A673 (cell line): ENCODE measurements at regions not wholly inside any gene's neighbourhood (a gene's known extent, or its start where the extent isn't known, plus 50 kb on each side); places are given as distances from the start of the nearest gene placed in this dataset.

Experiments
- BruUV-seq: library from RNA; stranded (reverse); fragments of 400-500 nt; replicated peaks from 2 replicates; lab custom pipeline; 2021; lab: Mats Ljungman, UMichigan
- CTCF ChIA-PET: fragments of 300-600 bp; sonication (Branson Sonifier 250); formaldehyde crosslinking; loops from one replicate; lab custom pipeline; 2022; ENCODE audit warnings: antibody characterized with exemption; lab: Charles Lee
- POLR2A ChIA-PET: fragments of 300-600 bp; sonication (Branson Sonifier 250); formaldehyde crosslinking; loops from one replicate; lab custom pipeline; 2022; ENCODE audit warnings: antibody characterized with exemption; ENCODE audit not compliant: low non-redundant PET; lab: Charles Lee
- DNase-seq: peaks from one replicate; pipeline ENCODE4 v3.0.0-alpha.2; 2015; ENCODE audit warnings: low spot score
- H3K27ac ChIP-seq: fragments of 200-600 bp; sonication (generic); 2 replicates; pipeline ENCODE4 v1.5.1; 2016; ENCODE audit warnings: mixed run types, low read depth, mild to moderate bottlenecking, mixed read lengths, antibody characterized with exemption, low read length; ENCODE audit not compliant: poor library complexity, severe bottlenecking
- H3K27me3 ChIP-seq: fragments of 200-600 bp; sonication (generic); replicated peaks from 2 replicates; pipeline ENCODE4 v1.6.1; 2017; ENCODE audit warnings: mixed run types, low read depth, mild to moderate bottlenecking, mixed read lengths, antibody characterized with exemption, low read length; ENCODE audit not compliant: insufficient read depth, poor library complexity
- H3K36me3 ChIP-seq: fragments of 200-600 bp; sonication (generic); 2 replicates; pipeline ENCODE4 v1.6.1; 2016; ENCODE audit warnings: mixed run types, mild to moderate bottlenecking, mixed read lengths, antibody characterized with exemption, low read length; ENCODE audit not compliant: insufficient read depth, poor library complexity, severe bottlenecking
- H3K4me1 ChIP-seq: fragments of 200-600 bp; sonication (generic); 2 replicates; pipeline ENCODE4 v1.6.1; 2017; ENCODE audit warnings: mixed run types, mild to moderate bottlenecking, mixed read lengths, antibody characterized with exemption, low read length; ENCODE audit not compliant: insufficient read depth, poor library complexity, severe bottlenecking
- H3K4me3 ChIP-seq: fragments of 200-600 bp; sonication (generic); 2 replicates; pipeline ENCODE4 v1.5.1; 2016; ENCODE audit warnings: low read depth, mixed run types, mild to moderate bottlenecking, mixed read lengths, low read length; ENCODE audit not compliant: poor library complexity, severe bottlenecking
- H3K9me3 ChIP-seq: fragments of 200-600 bp; sonication (generic); 2 replicates; pipeline ENCODE4 v1.6.1; 2016; ENCODE audit warnings: mixed run types, low read depth, mild to moderate bottlenecking, mixed read lengths, antibody characterized with exemption, low read length; ENCODE audit not compliant: poor library complexity, severe bottlenecking
- CTCF ChIP-seq: fragments of 300-800, 200-600 bp; sonication (generic); conservative IDR thresholded peaks from 2 replicates; pipeline ENCODE4 v1.5.1; 2017; ENCODE audit warnings: low read depth, mild to moderate bottlenecking, antibody characterized with exemption, low read length, moderate library complexity, mixed read lengths
- EZH2 ChIP-seq: fragments of 200-600 bp; sonication (generic); IDR thresholded peaks from 2 replicates; pipeline ENCODE4 v1.6.1; 2017; ENCODE audit warnings: borderline replicate concordance, low read depth, mild to moderate bottlenecking, mixed read lengths, antibody characterized with exemption, low read length; ENCODE audit not compliant: poor library complexity, severe bottlenecking
- intact Hi-C: fragments of 100-400 bp; cut with micrococcal nuclease; formaldehyde crosslinking; loops from one replicate; pipeline ENCODE4 v1.10.0; 2022; ENCODE audit not compliant: unreplicated experiment

- CTCF ChIA-PET = no interaction called here
- Histone ChIP-seq H3K27me3 (peaks cover 9% of the 10 kb centered on the region), H3K4me1 (no peaks in the 10 kb centered on the region), H3K9me3 (no peaks in the 10 kb centered on the region), H3K4me3 (no peak overlapping the region), H3K27ac (no peak overlapping the region), H3K36me3 (no peaks in the 10 kb centered on the region)
- DNase-seq = no peak
- BruUV-seq = no TSS peak
- POLR2A ChIA-PET = no interaction called here
- TF ChIP-seq CTCF (no peak), EZH2 (no peak)
- intact Hi-C loops = no loop called here
Measured at GRCh38 chr5:126137891-126138280, 285.3 kb upstream of the GRAMD2B start.

GRCh38 chr5:126138281-126138931 lies 284.8 kb upstream of the GRAMD2B start:
- ChIA-PET POLR2A (no interaction called here), CTCF (no interaction called here)
- H3K36me3 ChIP-seq = no peaks in the 10 kb centered on the region
- peaks cover 9% of the 10 kb centered on the region for H3K27me3 ChIP-seq
- BruUV-seq = no TSS peak
- no peaks in the 10 kb centered on the region for H3K9me3 ChIP-seq
- TF ChIP-seq EZH2 (no peak), CTCF (no peak)
- H3K27ac ChIP-seq = no peak overlapping the region
- no peaks in the 10 kb centered on the region for H3K4me1 ChIP-seq
- no peak overlapping the region for H3K4me3 ChIP-seq
- peak; percentile 4 for DNase-seq
- intact Hi-C loops = no loop called here

GRCh38 chr5:126139086-126139485 lies 284.1 kb upstream of the GRAMD2B start:
- Histone ChIP-seq H3K27me3 (peaks cover 9% of the 10 kb centered on the region), H3K27ac (no peak overlapping the region), H3K4me1 (no peaks in the 10 kb centered on the region), H3K36me3 (no peaks in the 10 kb centered on the region), H3K9me3 (no peaks in the 10 kb centered on the region), H3K4me3 (no peak overlapping the region)
- BruUV-seq = no TSS peak
- CTCF ChIA-PET = no interaction called here
- no peak for DNase-seq
- POLR2A ChIA-PET = no interaction called here
- intact Hi-C loops = no loop called here
- TF ChIP-seq EZH2 (no peak), CTCF (no peak)
